A549 (cell line): ENCODE measurements at regions not wholly inside any gene's neighbourhood (a gene's known extent, or its start where the extent isn't known, plus 50 kb on each side); places are given as distances from the start of the nearest gene placed in this dataset.
A peak's percentile ranks its signal among the peaks of the same experiment; 100 is the strongest.

Experiments used
- ATAC-seq, 2 experiments: fragments of 200-7000 bp in 1 of 2; fragments of >200 bp in 1 of 2; cut with Nextera tagmentation in 1 of 2; cut with Tn5 transposase in 1 of 2; 3 replicates each; pipeline versions ENCODE4 v1.8.0 to v1.9.1; 2018 to 2020; ENCODE audit warnings: mild to moderate bottlenecking in 1 of 2, moderate library complexity in 1 of 2
- CTCF ChIA-PET: fragments of 300-600 bp; sonication (Branson Sonifier 250); formaldehyde crosslinking; extraction: SDS; loops from one replicate; lab custom pipeline; 2021; ENCODE audit warnings: antibody characterized with exemption, inconsistent platforms; lab: Yijun Ruan, JAX
- POLR2A ChIA-PET: fragments of 350-600 bp; formaldehyde crosslinking; extraction: SDS; loops from one replicate; lab custom pipeline; 2021; ENCODE audit warnings: antibody characterized with exemption, inconsistent platforms; lab: Yijun Ruan, JAX
- DNase-seq, 2 experiments: peaks; one replicate each; pipeline versions ENCODE4 v3.0.0 to v3.0.0-alpha.2; 2011 to 2016; ENCODE audit warnings: low read depth in 1 of 2, low spot score in 1 of 2
- FAIRE-seq: peaks from 2 replicates; lab custom pipeline; 2011; peaks lifted over from hg19 to GRCh38; lab: Jason Lieb, UNC
- H3K27ac ChIP-seq, 2 experiments: fragments of >200 bp; sonication (Bioruptor Twin); formaldehyde crosslinking; 3 replicates each; pipeline ENCODE4 v1.5.1; 2016 to 2017
- H3K4me1 ChIP-seq: fragments of >200 bp; sonication (Bioruptor Twin); formaldehyde crosslinking; 3 replicates; pipeline ENCODE4 v1.6.1; 2016
- H3K4me2 ChIP-seq: fragments of >200 bp; sonication (Bioruptor Twin); formaldehyde crosslinking; 3 replicates; pipeline ENCODE4 v1.6.1; 2016
- H3K4me3 ChIP-seq: fragments of >200 bp; sonication (Bioruptor Twin); formaldehyde crosslinking; 3 replicates; pipeline ENCODE4 v1.5.1; 2016
- H3K9me3 ChIP-seq: fragments of >200 bp; sonication (Bioruptor Twin); formaldehyde crosslinking; 3 replicates; pipeline ENCODE4 v1.6.1; 2016
- CBX8 ChIP-seq: fragments of 200-600 bp; sonication (generic); IDR thresholded peaks from 2 replicates; pipeline ENCODE4 v1.6.1; 2016
- CEBPB ChIP-seq, 2 experiments: fragments of >200 bp in 1 of 2; sonication (Bioruptor Twin) in 1 of 2; formaldehyde crosslinking in 1 of 2; IDR thresholded peaks; 2 replicates each; pipeline ENCODE4 v1.6.1; 2012 to 2016
- CHD2 ChIP-seq: fragments of 150-350 bp; IDR thresholded peaks from 2 replicates; pipeline ENCODE4 v1.6.1; 2014; ENCODE audit warnings: low read length; ENCODE audit not compliant: partially characterized antibody
- E2F6 ChIP-seq: IDR thresholded peaks from 2 replicates; pipeline ENCODE4 v1.6.1; 2012; ENCODE audit warnings: low read depth, borderline replicate concordance
- EP300 ChIP-seq, 2 experiments: fragments of >200 bp; sonication (Bioruptor Twin); formaldehyde crosslinking; IDR thresholded peaks; 2 replicates in 1 of 2; 3 replicates in 1 of 2; pipeline ENCODE4 v1.6.1; 2016 to 2017
- ESRRA ChIP-seq: fragments of 150-350 bp; IDR thresholded peaks from 2 replicates; pipeline ENCODE4 v1.6.1; 2014; ENCODE audit warnings: mild to moderate bottlenecking, low read length, borderline replicate concordance
- FOSB ChIP-seq: fragments of 250-450 bp; sonication (Bioruptor Pico); IDR thresholded peaks from 2 replicates; pipeline ENCODE4 v1.5.0; 2020; ENCODE audit warnings: mild to moderate bottlenecking, moderate library complexity
- HDAC2 ChIP-seq: fragments of 200-600 bp; sonication (generic); IDR thresholded peaks from 2 replicates; pipeline ENCODE4 v1.6.1; 2016
- HES2 ChIP-seq: fragments of >200 bp; sonication (Bioruptor Twin); formaldehyde crosslinking; IDR thresholded peaks from 2 replicates; pipeline ENCODE4 v1.6.1; 2016
- HOXA7 ChIP-seq: fragments of 250-450 bp; sonication (Bioruptor Pico); IDR thresholded peaks from 2 replicates; pipeline ENCODE4 v1.5.0; 2020; ENCODE audit warnings: mild to moderate bottlenecking, moderate library complexity
- HOXB13 ChIP-seq: fragments of 250-450 bp; sonication (Bioruptor Pico); IDR thresholded peaks from 2 replicates; pipeline ENCODE4 v1.5.0; 2020; ENCODE audit warnings: low read depth, mild to moderate bottlenecking, moderate library complexity
- HOXB5 ChIP-seq: fragments of 250-450 bp; sonication (Bioruptor Pico); IDR thresholded peaks from 2 replicates; pipeline ENCODE4 v1.5.0; 2020; ENCODE audit warnings: mild to moderate bottlenecking, moderate library complexity
- JUNB ChIP-seq: fragments of >200 bp; sonication (Bioruptor Twin); formaldehyde crosslinking; IDR thresholded peaks from 2 replicates; pipeline ENCODE4 v1.6.1; 2016
- KDM1A ChIP-seq: fragments of 200-600 bp; sonication (generic); IDR thresholded peaks from 2 replicates; pipeline ENCODE4 v1.6.1; 2016; ENCODE audit warnings: low read depth, mild to moderate bottlenecking
- MYC ChIP-seq: IDR thresholded peaks from 2 replicates; pipeline ENCODE4 v1.6.1; 2012; ENCODE audit warnings: mild to moderate bottlenecking, inconsistent platforms, low read length, improper control_type of control experiment, borderline replicate concordance
- NFE2L2 ChIP-seq: fragments of 150-350 bp; conservative IDR thresholded peaks from 2 replicates; pipeline ENCODE4 v1.6.1; 2014; ENCODE audit warnings: low read length
- PBX3 ChIP-seq: IDR thresholded peaks from 2 replicates; pipeline ENCODE4 v1.6.1; 2012
- RARB ChIP-seq: fragments of 250-450 bp; sonication (Bioruptor Pico); IDR thresholded peaks from 2 replicates; pipeline ENCODE4 v1.8.0; 2021; ENCODE audit warnings: mild to moderate bottlenecking, moderate library complexity
- RCOR1 ChIP-seq: fragments of 150-350 bp; IDR thresholded peaks from 2 replicates; pipeline ENCODE4 v1.6.1; 2014; ENCODE audit warnings: antibody characterized with exemption, low read length, low read depth
- REST ChIP-seq: fragments of 200-600 bp; sonication (generic); IDR thresholded peaks from 2 replicates; pipeline ENCODE4 v1.6.1; 2016; ENCODE audit warnings: antibody characterized with exemption, mild to moderate bottlenecking, moderate library complexity
- RFX5 ChIP-seq: fragments of 450-650 bp; IDR thresholded peaks from 2 replicates; pipeline ENCODE4 v1.7.1; 2014; ENCODE audit warnings: antibody characterized with exemption, mild to moderate bottlenecking, moderate library complexity
- RNF2 ChIP-seq: fragments of 200-600 bp; sonication (generic); IDR thresholded peaks from 2 replicates; pipeline ENCODE4 v1.6.1; 2016; ENCODE audit warnings: low read depth, mild to moderate bottlenecking, antibody characterized with exemption, moderate library complexity, borderline replicate concordance
- SMC3 ChIP-seq: fragments of >200 bp; sonication (Bioruptor Twin); formaldehyde crosslinking; IDR thresholded peaks from 3 replicates; pipeline ENCODE4 v1.6.1; 2018; ENCODE audit warnings: inconsistent platforms
- SREBF2 ChIP-seq: fragments of 450-650 bp; IDR thresholded peaks from 2 replicates; pipeline ENCODE4 v1.6.1; 2014; ENCODE audit warnings: mild to moderate bottlenecking, moderate library complexity
- TFCP2L1 ChIP-seq: fragments of 250-450 bp; sonication (Bioruptor Pico); IDR thresholded peaks from 2 replicates; pipeline ENCODE4 v1.5.0; 2021; ENCODE audit warnings: mild to moderate bottlenecking
- TP53 ChIP-seq: fragments of 250-450 bp; sonication (Bioruptor Pico); IDR thresholded peaks from 2 replicates; pipeline ENCODE4 v1.5.0; 2021; ENCODE audit warnings: mild to moderate bottlenecking, moderate library complexity
- ZFP36 ChIP-seq: fragments of 450-650 bp; IDR thresholded peaks from 2 replicates; pipeline ENCODE4 v1.6.1; 2014; ENCODE audit warnings: borderline replicate concordance; ENCODE audit not compliant: partially characterized antibody
- WGBS: methylation state at CpG from one replicate; pipeline ENCODE4 v1.1.6; 2017; ENCODE audit errors: missing lambda C conversion rate; 5-methylcytosine and 5-hydroxymethylcytosine counted together

- TF ChIP-seq TP53 (CRISPR knock-in tag) (no peak), RNF2 (no peak), KDM1A (no peak), NFE2L2 (no peak), ESRRA (no peak), HDAC2 (no peak), EP300 (IDR thresholded peaks at IDR 0.05) (no peak), FOSB (CRISPR knock-in tag) (no peak), HOXA7 (CRISPR knock-in tag) (no peak), RCOR1 (no peak), JUNB (no peak), MYC (no peak), RARB (CRISPR knock-in tag) (no peak), CEBPB (IDR thresholded peaks at IDR 0.05) (no peak)
- DNase-seq (no peak), FAIRE-seq (no peak), ATAC-seq (no peak)
- POLR2A ChIA-PET = no interaction called here
- H3K4me1 ChIP-seq = no peaks in the 10 kb centered on the region
- CTCF ChIA-PET = no interaction called here
- no peak overlapping the region for H3K4me2 ChIP-seq
- H3K4me3 ChIP-seq = no peak overlapping the region
- H3K27ac ChIP-seq = no peak overlapping the region
- no peaks in the 10 kb centered on the region for H3K9me3 ChIP-seq
- 9% methylated on average over 1 of the region's 1 CpG for WGBS
Measured at GRCh38 chr18:67875060-67875459, 358.5 kb upstream of the DSEL start.

- Histone ChIP-seq H3K4me2 (no peak overlapping the region), H3K4me3 (no peak overlapping the region), H3K4me1 (no peaks in the 10 kb centered on the region), H3K27ac (no peak overlapping the region), H3K9me3 (no peaks in the 10 kb centered on the region)
- WGBS = 30% methylated on average over 4 of the region's 4 CpGs
- CTCF ChIA-PET = no interaction called here
- DNase-seq (no peak), FAIRE-seq (no peak), ATAC-seq (no peak)
- TF ChIP-seq CEBPB (IDR thresholded peaks at IDR 0.05) (0 out of 4 replicates have a peak, but pooled peaks of 1 of the 2 experiments have one; percentile 6), RNF2 (no peak)
- POLR2A ChIA-PET = no interaction called here
Measured at GRCh38 chr18:67865400-67865799, 348.9 kb upstream of the DSEL start.

GRCh38 chr18:67864677-67865340 lies 348.3 kb upstream of the DSEL start:
- no peak for FAIRE-seq
- Histone ChIP-seq H3K27ac (no peak overlapping the region), H3K4me1 (no peaks in the 10 kb centered on the region), H3K4me2 (no peak overlapping the region), H3K9me3 (no peaks in the 10 kb centered on the region), H3K4me3 (no peak overlapping the region)
- WGBS = 4% methylated on average over 2 of the region's 2 CpGs
- ATAC-seq = no peak
- POLR2A ChIA-PET = no interaction called here
- no peak for DNase-seq
- CTCF ChIA-PET = interaction anchor here (0.6 kb wide), 1 partner anchor 349 kb away, joined by 4 read pairs; no protein-coding TSS in a partner anchor
- TF ChIP-seq HOXB13 (CRISPR knock-in tag) = no peak
- no peak for TF ChIP-seq E2F6
- TF ChIP-seq REST = no peak
- TF ChIP-seq PBX3 = no peak
- no peak for TF ChIP-seq HOXB5 (CRISPR knock-in tag)
- TF ChIP-seq FOSB (CRISPR knock-in tag) = no peak
- no peak for TF ChIP-seq TFCP2L1
- no peak for TF ChIP-seq CHD2
- TF ChIP-seq SMC3 = no peak
- TF ChIP-seq ZFP36 = no peak
- TF ChIP-seq SREBF2 = no peak
- no peak for TF ChIP-seq RFX5
- TF ChIP-seq CBX8 = no peak
- no peak for TF ChIP-seq HES2
- no peak for TF ChIP-seq NFE2L2
